K562 (cell line): ENCODE measurements at regions not wholly inside any gene's neighbourhood (a gene's known extent, or its start where the extent isn't known, plus 50 kb on each side); places are given as distances from the start of the nearest gene placed in this dataset.

Source experiments
- ATAC-seq: fragments of 200-7000 bp; cut with Tn5 transposase; 3 replicates; pipeline ENCODE4 v1.9.1; 2020; ENCODE audit warnings: moderate library complexity
- BruUV-seq: library from RNA; stranded (reverse); fragments of 400-500 nt; replicated peaks from 2 replicates; lab custom pipeline; 2021; lab: Mats Ljungman, UMichigan
- CTCF ChIA-PET: fragments of 300-600 bp; formaldehyde crosslinking; extraction: SDS; loops from one replicate; lab custom pipeline; 2021; ENCODE audit warnings: low intra/inter-chr PET ratio; lab: Yijun Ruan, JAX
- POLR2A ChIA-PET: fragments of 300-600, 350-650 bp; sonication (Branson Sonifier 250); formaldehyde crosslinking; extraction: SDS; loops from one replicate; lab custom pipeline; 2021; ENCODE audit warnings: antibody characterized with exemption, inconsistent platforms; lab: Yijun Ruan, JAX
- DNase-seq, 4 experiments: peaks; one replicate each; pipeline versions ENCODE4 v3.0.0 to v3.0.0-alpha.2; 2011 to 2018; ENCODE audit warnings: low spot score in 3 of 4, mixed read lengths in 3 of 4; ENCODE audit errors: extremely low read depth in 1 of 4
- FAIRE-seq: peaks from 2 replicates; lab custom pipeline; 2011; peaks lifted over from hg19 to GRCh38; lab: Jason Lieb, UNC
- H2AFZ ChIP-seq: 2 replicates; pipeline ENCODE4 v1.6.0; 2011; ENCODE audit warnings: low read depth, low read length, control low read depth, inconsistent platforms
- H3K27ac ChIP-seq: fragments of 200-600 bp; 3 replicates; pipeline ENCODE4 v1.8.0; 2011; ENCODE audit warnings: low read depth, mild to moderate bottlenecking, control low read depth, inconsistent platforms, low read length, moderate library complexity, mixed read lengths; ENCODE audit errors: extremely low read depth
- H3K27me3 ChIP-seq, 2 experiments: fragments of 300-600 bp in 1 of 2; 2 replicates in 1 of 2; 3 replicates in 1 of 2; pipeline versions ENCODE4 v1.6.0 to v1.8.0; 2011; ENCODE audit warnings: inconsistent platforms in 2 of 2, low read length in 2 of 2, mild to moderate bottlenecking in 1 of 2, mixed read lengths in 1 of 2, moderate library complexity in 1 of 2; ENCODE audit not compliant: control insufficient read depth in 2 of 2, insufficient read depth in 2 of 2
- H3K36me3 ChIP-seq: fragments of 300-600 bp; 3 replicates; pipeline ENCODE4 v1.8.0; 2011; ENCODE audit warnings: mild to moderate bottlenecking, low read length, inconsistent platforms; ENCODE audit not compliant: control insufficient read depth, insufficient read depth
- H3K4me1 ChIP-seq, 2 experiments: fragments of 200-600 bp in 1 of 2; replicated peaks in 1 of 2; 2 replicates in 1 of 2; 3 replicates in 1 of 2; pipeline versions ENCODE4 v1.5.1 to v1.8.0; 2011; ENCODE audit warnings: inconsistent platforms in 2 of 2, low read length in 2 of 2, mild to moderate bottlenecking in 1 of 2, mixed read lengths in 1 of 2, moderate library complexity in 1 of 2; ENCODE audit not compliant: control insufficient read depth in 2 of 2, insufficient read depth in 2 of 2
- H3K4me2 ChIP-seq: 2 replicates; pipeline ENCODE4 v1.6.1; 2011; ENCODE audit warnings: low read length, control low read depth, inconsistent platforms, mixed read lengths; ENCODE audit not compliant: insufficient read depth
- H3K4me3 ChIP-seq: fragments of 200-600 bp; sonication (generic), shearing (Covaris generic); 2 replicates; pipeline ENCODE4 v1.5.1; 2016; ENCODE audit warnings: control low read depth, inconsistent platforms
- H3K79me2 ChIP-seq: fragments of 200-600 bp; 3 replicates; pipeline ENCODE4 v1.8.0; 2011; ENCODE audit warnings: low read length, inconsistent platforms; ENCODE audit not compliant: control insufficient read depth, insufficient read depth
- H3K9ac ChIP-seq, 2 experiments: 2 replicates each; pipeline versions ENCODE4 v1.6.0 to v1.6.1; 2011; ENCODE audit warnings: low read depth in 2 of 2, low read length in 2 of 2, control low read depth in 1 of 2, inconsistent platforms in 1 of 2, mild to moderate bottlenecking in 1 of 2, mixed read lengths in 1 of 2; ENCODE audit not compliant: insufficient read depth in 1 of 2
- H3K9me1 ChIP-seq: one replicate; pipeline ENCODE4 v1.6.0; 2011; ENCODE audit warnings: inconsistent platforms, mild to moderate bottlenecking, low read length, moderate library complexity; ENCODE audit not compliant: control insufficient read depth, insufficient read depth
- H3K9me3 ChIP-seq: replicated peaks from 2 replicates; pipeline ENCODE4 v1.5.1; 2011; ENCODE audit warnings: low read depth, low read length, inconsistent platforms; ENCODE audit not compliant: control insufficient read depth, insufficient read depth
- H4K20me1 ChIP-seq: replicated peaks from 2 replicates; pipeline ENCODE4 v1.6.1; 2011; ENCODE audit warnings: low read length, inconsistent platforms, mixed read lengths; ENCODE audit not compliant: control insufficient read depth, insufficient read depth
- CXXC5 ChIP-seq: fragments of 250-450 bp; sonication (Bioruptor Pico); IDR thresholded peaks from 2 replicates; pipeline ENCODE4 v1.8.0; 2022; ENCODE audit warnings: inconsistent platforms, mild to moderate bottlenecking, moderate library complexity
- SIN3A ChIP-seq, 2 experiments: fragments of 150-350 bp in 1 of 2; IDR thresholded peaks; 2 replicates each; pipeline ENCODE4 v1.6.1; 2011 to 2016; ENCODE audit warnings: borderline replicate concordance in 2 of 2, low read depth in 2 of 2, low read length in 2 of 2, mild to moderate bottlenecking in 2 of 2, moderate library complexity in 2 of 2; ENCODE audit not compliant: control insufficient read depth in 1 of 2
- SNRNP70 ChIP-seq: fragments of 200-400 bp; formaldehyde crosslinking; optimal IDR thresholded peaks from 2 replicates; pipeline ENCODE3; 2017; ENCODE audit warnings: low read depth, low read length
- WGBS: fragments of 100-300 bp; shearing (Covaris generic); methylation state at CpG from one replicate; pipeline ENCODE4 v1.1.6; 2016; ENCODE audit warnings: low coverage, mixed read lengths; ENCODE audit not compliant: insufficient coverage; ENCODE audit errors: missing lambda C conversion rate; 5-methylcytosine and 5-hydroxymethylcytosine counted together
- in situ Hi-C: fragments of 300-500 bp; cut with MboI; formaldehyde crosslinking; loops from 4 replicates; pipeline ENCODE4 v1.15.0; 2018; ENCODE audit warnings: inconsistent platforms, mixed read lengths
- intact Hi-C: fragments of 100-400 bp; cut with micrococcal nuclease; formaldehyde crosslinking; loops from 2 replicates; pipeline ENCODE4 v1.14.2; 2022
- TF ChIP-seq, protein P1 (sequence below): fragments of 450-650 bp; IDR thresholded peaks from 2 replicates; pipeline ENCODE4 v1.6.1; 2016; ENCODE audit warnings: mild to moderate bottlenecking, moderate library complexity
- TF ChIP-seq, protein P2 (sequence below): sonication (generic); formaldehyde crosslinking; IDR thresholded peaks from 2 replicates; pipeline ENCODE4 v1.8.1; 2023; ENCODE audit warnings: mild to moderate bottlenecking, missing genetic modification reagents

DNA sequence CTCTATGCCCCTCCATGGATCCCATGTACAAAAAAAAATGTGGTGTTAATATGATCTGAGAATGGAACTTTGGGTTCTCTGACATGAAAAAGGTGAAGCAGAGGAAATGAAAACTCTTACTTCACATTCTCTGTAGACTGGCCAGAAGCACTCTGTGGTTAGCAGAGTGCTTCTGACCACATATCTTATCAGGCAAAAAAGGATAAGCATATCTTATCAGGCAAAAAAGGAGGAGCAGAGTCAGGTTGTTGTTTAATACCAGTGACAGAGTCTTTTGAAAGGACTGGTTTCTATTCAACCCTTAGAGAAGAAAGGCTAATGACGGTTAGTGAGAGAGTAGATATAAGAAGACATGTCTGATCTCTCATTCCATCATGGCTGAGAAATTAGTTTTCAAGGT lies 1404.8 kb downstream of the SLITRK1 start:
- H3K4me3 ChIP-seq = no peak overlapping the region
- intact Hi-C loops (no loop called here), in situ Hi-C loops (no loop called here)
- H3K9me1 ChIP-seq = no peaks in the 10 kb centered on the region
- H3K79me2 ChIP-seq = no peaks in the 10 kb centered on the region
- no peak for ATAC-seq
- ChIA-PET CTCF (no interaction called here), POLR2A (no interaction called here)
- no peaks in the 10 kb centered on the region for H3K4me1 ChIP-seq
- H3K9ac ChIP-seq = no peak overlapping the region
- H3K36me3 ChIP-seq = no peaks in the 10 kb centered on the region
- no TSS peak for BruUV-seq
- 0% methylated on average over 1 of the region's 1 CpG for WGBS
- no peak for FAIRE-seq
- H3K27me3 ChIP-seq = no peaks in the 10 kb centered on the region
- no peak for DNase-seq
- no peaks in the 10 kb centered on the region for H4K20me1 ChIP-seq
- no peak overlapping the region for H3K4me2 ChIP-seq
- H3K9me3 ChIP-seq = no peaks in the 10 kb centered on the region
- no peak overlapping the region for H3K27ac ChIP-seq
- no peak overlapping the region for H2AFZ ChIP-seq
- no peak for TF ChIP-seq CXXC5
- TF ChIP-seq, protein P1, sequence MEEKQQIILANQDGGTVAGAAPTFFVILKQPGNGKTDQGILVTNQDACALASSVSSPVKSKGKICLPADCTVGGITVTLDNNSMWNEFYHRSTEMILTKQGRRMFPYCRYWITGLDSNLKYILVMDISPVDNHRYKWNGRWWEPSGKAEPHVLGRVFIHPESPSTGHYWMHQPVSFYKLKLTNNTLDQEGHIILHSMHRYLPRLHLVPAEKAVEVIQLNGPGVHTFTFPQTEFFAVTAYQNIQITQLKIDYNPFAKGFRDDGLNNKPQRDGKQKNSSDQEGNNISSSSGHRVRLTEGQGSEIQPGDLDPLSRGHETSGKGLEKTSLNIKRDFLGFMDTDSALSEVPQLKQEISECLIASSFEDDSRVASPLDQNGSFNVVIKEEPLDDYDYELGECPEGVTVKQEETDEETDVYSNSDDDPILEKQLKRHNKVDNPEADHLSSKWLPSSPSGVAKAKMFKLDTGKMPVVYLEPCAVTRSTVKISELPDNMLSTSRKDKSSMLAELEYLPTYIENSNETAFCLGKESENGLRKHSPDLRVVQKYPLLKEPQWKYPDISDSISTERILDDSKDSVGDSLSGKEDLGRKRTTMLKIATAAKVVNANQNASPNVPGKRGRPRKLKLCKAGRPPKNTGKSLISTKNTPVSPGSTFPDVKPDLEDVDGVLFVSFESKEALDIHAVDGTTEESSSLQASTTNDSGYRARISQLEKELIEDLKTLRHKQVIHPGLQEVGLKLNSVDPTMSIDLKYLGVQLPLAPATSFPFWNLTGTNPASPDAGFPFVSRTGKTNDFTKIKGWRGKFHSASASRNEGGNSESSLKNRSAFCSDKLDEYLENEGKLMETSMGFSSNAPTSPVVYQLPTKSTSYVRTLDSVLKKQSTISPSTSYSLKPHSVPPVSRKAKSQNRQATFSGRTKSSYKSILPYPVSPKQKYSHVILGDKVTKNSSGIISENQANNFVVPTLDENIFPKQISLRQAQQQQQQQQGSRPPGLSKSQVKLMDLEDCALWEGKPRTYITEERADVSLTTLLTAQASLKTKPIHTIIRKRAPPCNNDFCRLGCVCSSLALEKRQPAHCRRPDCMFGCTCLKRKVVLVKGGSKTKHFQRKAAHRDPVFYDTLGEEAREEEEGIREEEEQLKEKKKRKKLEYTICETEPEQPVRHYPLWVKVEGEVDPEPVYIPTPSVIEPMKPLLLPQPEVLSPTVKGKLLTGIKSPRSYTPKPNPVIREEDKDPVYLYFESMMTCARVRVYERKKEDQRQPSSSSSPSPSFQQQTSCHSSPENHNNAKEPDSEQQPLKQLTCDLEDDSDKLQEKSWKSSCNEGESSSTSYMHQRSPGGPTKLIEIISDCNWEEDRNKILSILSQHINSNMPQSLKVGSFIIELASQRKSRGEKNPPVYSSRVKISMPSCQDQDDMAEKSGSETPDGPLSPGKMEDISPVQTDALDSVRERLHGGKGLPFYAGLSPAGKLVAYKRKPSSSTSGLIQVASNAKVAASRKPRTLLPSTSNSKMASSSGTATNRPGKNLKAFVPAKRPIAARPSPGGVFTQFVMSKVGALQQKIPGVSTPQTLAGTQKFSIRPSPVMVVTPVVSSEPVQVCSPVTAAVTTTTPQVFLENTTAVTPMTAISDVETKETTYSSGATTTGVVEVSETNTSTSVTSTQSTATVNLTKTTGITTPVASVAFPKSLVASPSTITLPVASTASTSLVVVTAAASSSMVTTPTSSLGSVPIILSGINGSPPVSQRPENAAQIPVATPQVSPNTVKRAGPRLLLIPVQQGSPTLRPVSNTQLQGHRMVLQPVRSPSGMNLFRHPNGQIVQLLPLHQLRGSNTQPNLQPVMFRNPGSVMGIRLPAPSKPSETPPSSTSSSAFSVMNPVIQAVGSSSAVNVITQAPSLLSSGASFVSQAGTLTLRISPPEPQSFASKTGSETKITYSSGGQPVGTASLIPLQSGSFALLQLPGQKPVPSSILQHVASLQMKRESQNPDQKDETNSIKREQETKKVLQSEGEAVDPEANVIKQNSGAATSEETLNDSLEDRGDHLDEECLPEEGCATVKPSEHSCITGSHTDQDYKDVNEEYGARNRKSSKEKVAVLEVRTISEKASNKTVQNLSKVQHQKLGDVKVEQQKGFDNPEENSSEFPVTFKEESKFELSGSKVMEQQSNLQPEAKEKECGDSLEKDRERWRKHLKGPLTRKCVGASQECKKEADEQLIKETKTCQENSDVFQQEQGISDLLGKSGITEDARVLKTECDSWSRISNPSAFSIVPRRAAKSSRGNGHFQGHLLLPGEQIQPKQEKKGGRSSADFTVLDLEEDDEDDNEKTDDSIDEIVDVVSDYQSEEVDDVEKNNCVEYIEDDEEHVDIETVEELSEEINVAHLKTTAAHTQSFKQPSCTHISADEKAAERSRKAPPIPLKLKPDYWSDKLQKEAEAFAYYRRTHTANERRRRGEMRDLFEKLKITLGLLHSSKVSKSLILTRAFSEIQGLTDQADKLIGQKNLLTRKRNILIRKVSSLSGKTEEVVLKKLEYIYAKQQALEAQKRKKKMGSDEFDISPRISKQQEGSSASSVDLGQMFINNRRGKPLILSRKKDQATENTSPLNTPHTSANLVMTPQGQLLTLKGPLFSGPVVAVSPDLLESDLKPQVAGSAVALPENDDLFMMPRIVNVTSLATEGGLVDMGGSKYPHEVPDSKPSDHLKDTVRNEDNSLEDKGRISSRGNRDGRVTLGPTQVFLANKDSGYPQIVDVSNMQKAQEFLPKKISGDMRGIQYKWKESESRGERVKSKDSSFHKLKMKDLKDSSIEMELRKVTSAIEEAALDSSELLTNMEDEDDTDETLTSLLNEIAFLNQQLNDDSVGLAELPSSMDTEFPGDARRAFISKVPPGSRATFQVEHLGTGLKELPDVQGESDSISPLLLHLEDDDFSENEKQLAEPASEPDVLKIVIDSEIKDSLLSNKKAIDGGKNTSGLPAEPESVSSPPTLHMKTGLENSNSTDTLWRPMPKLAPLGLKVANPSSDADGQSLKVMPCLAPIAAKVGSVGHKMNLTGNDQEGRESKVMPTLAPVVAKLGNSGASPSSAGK = no peak
- TF ChIP-seq SIN3A (IDR thresholded peaks at IDR 0.05; ENCODE audit: borderline replicate concordance in 2 of 2, control insufficient read depth in 1 of 2, low read depth in 2 of 2, low read length in 2 of 2) = no peak
- TF ChIP-seq, protein P2, sequence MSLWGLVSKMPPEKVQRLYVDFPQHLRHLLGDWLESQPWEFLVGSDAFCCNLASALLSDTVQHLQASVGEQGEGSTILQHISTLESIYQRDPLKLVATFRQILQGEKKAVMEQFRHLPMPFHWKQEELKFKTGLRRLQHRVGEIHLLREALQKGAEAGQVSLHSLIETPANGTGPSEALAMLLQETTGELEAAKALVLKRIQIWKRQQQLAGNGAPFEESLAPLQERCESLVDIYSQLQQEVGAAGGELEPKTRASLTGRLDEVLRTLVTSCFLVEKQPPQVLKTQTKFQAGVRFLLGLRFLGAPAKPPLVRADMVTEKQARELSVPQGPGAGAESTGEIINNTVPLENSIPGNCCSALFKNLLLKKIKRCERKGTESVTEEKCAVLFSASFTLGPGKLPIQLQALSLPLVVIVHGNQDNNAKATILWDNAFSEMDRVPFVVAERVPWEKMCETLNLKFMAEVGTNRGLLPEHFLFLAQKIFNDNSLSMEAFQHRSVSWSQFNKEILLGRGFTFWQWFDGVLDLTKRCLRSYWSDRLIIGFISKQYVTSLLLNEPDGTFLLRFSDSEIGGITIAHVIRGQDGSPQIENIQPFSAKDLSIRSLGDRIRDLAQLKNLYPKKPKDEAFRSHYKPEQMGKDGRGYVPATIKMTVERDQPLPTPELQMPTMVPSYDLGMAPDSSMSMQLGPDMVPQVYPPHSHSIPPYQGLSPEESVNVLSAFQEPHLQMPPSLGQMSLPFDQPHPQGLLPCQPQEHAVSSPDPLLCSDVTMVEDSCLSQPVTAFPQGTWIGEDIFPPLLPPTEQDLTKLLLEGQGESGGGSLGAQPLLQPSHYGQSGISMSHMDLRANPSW (CRISPR knock-in tag) = no peak
- no peak for TF ChIP-seq SNRNP70
